ENCODE measurements at regions not wholly inside any gene's neighbourhood (a gene's known extent, or its start where the extent isn't known, plus 50 kb on each side); places are given as distances from the start of the nearest gene placed in this dataset.
A peak's percentile ranks its signal among the peaks of the same experiment; 100 is the strongest.
"Not testable (repeated sequence)": the region's sequence is repeated elsewhere in the genome, so short reads cannot be mapped to it uniquely, and the experiment has no call there.

GRCh38 chr5:36409711-36410110 is 108.0 kb upstream of the RANBP3L start:
- not testable (repeated sequence) for H2BK15ac ChIP-seq (replicated peaks; ENCODE audit: low read depth); H3K27me3 ChIP-seq (ENCODE audit: insufficient read depth, low read length, poor library complexity); H2BK5ac ChIP-seq (ENCODE audit: low read length); H3K9ac ChIP-seq (ENCODE audit: low read length); H3K79me1 ChIP-seq (ENCODE audit: low read length); H3K23ac ChIP-seq (ENCODE audit: low read length); H3K4me1 ChIP-seq (ENCODE audit: control insufficient read depth, low read depth, low read length); DNase-seq; H2AK5ac ChIP-seq (ENCODE audit: low read length); H3K79me2 ChIP-seq (ENCODE audit: control insufficient read depth, insufficient read depth, low read length); H3K36me3 ChIP-seq (ENCODE audit: control insufficient read depth, insufficient read depth, low read length); H3K56ac ChIP-seq (ENCODE audit: low read length); H3K18ac ChIP-seq (ENCODE audit: low read length); H4K8ac ChIP-seq (ENCODE audit: low read depth, low read length); H3K27ac ChIP-seq (ENCODE audit: low read depth, low read length); H2BK120ac ChIP-seq (ENCODE audit: low read depth, low read length); H3K4me3 ChIP-seq (ENCODE audit: low read length); H3K4ac ChIP-seq (ENCODE audit: low read depth, low read length); H4K5ac ChIP-seq (ENCODE audit: low read length); H3K4me2 ChIP-seq (ENCODE audit: low read length)

DNA sequence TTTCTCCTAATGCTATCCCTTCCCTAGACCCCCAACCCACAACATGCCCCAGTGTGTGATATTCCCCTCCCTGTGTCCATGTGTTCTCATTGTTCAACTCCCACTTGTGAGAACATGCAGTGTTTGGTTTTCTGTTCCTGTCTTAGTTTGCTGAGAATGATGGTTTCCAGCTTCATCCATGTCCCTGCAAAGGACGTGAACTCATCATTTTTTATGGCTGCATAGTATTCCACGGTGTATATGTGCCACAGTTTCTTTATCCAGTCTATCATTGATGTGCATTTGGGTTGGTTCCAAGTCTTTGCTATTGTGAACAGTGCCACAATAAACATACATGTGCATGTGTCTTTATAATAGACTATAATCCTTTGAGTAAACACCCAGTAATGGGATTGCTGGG is 109.0 kb upstream of the RANBP3L start:
- not testable (repeated sequence) for H3K56ac ChIP-seq (ENCODE audit: low read length); H3K9ac ChIP-seq (ENCODE audit: low read length); H3K79me1 ChIP-seq (ENCODE audit: low read length); H3K36me3 ChIP-seq (ENCODE audit: control insufficient read depth, insufficient read depth, low read length); DNase-seq; H2AK5ac ChIP-seq (ENCODE audit: low read length); H3K27me3 ChIP-seq (ENCODE audit: insufficient read depth, low read length, poor library complexity); H3K4ac ChIP-seq (ENCODE audit: low read depth, low read length); H3K79me2 ChIP-seq (ENCODE audit: control insufficient read depth, insufficient read depth, low read length); H2BK120ac ChIP-seq (ENCODE audit: low read depth, low read length); H2BK15ac ChIP-seq (replicated peaks; ENCODE audit: low read depth); H3K4me3 ChIP-seq (ENCODE audit: low read length); H3K18ac ChIP-seq (ENCODE audit: low read length); H3K23ac ChIP-seq (ENCODE audit: low read length); H4K5ac ChIP-seq (ENCODE audit: low read length); H3K4me1 ChIP-seq (ENCODE audit: control insufficient read depth, low read depth, low read length); H2BK5ac ChIP-seq (ENCODE audit: low read length); H4K8ac ChIP-seq (ENCODE audit: low read depth, low read length); H3K4me2 ChIP-seq (ENCODE audit: low read length); H3K27ac ChIP-seq (ENCODE audit: low read depth, low read length)
- no CpG with 5 or more reads among the region's 2 CpGs for WGBS (ENCODE audit: extremely low coverage, insufficient coverage, low lambda C conversion rate)

GRCh38 chr5:36414869-36415282 is 113.2 kb upstream of the RANBP3L start:
- H3K4me1 ChIP-seq (ENCODE audit: control insufficient read depth, low read depth, low read length), result peaks cover 20% of the 10 kb centered on the region
- no peaks in the 10 kb centered on the region for H3K36me3 ChIP-seq (ENCODE audit: control insufficient read depth, insufficient read depth, low read length)
- no peak overlapping the region for H4K5ac ChIP-seq (ENCODE audit: low read length)
- no peak overlapping the region for H3K4me2 ChIP-seq (ENCODE audit: low read length)
- WGBS (ENCODE audit: extremely low coverage, insufficient coverage, low lambda C conversion rate), result no CpG with 5 or more reads among the region's 3 CpGs
- H2BK120ac ChIP-seq (ENCODE audit: low read depth, low read length), result peak overlapping the region; percentile 12
- H2AK5ac ChIP-seq (ENCODE audit: low read length), result no peak overlapping the region
- no peak overlapping the region for H2BK5ac ChIP-seq (ENCODE audit: low read length)
- no peak overlapping the region for H3K4me3 ChIP-seq (ENCODE audit: low read length)
- H3K18ac ChIP-seq (ENCODE audit: low read length), result no peak overlapping the region
- no peak overlapping the region for H3K4ac ChIP-seq (ENCODE audit: low read depth, low read length)
- H3K23ac ChIP-seq (ENCODE audit: low read length), result no peak overlapping the region
- H2BK15ac ChIP-seq (replicated peaks; ENCODE audit: low read depth), result no peak overlapping the region
- no peak overlapping the region for H3K56ac ChIP-seq (ENCODE audit: low read length)
- H3K27me3 ChIP-seq (ENCODE audit: insufficient read depth, low read length, poor library complexity), result peaks cover 2% of the 10 kb centered on the region
- no peaks in the 10 kb centered on the region for H3K79me1 ChIP-seq (ENCODE audit: low read length)
- no peak overlapping the region for H3K9ac ChIP-seq (ENCODE audit: low read length)
- no peaks in the 10 kb centered on the region for H3K79me2 ChIP-seq (ENCODE audit: control insufficient read depth, insufficient read depth, low read length)
- DNase-seq, result peak; percentile 38
- H3K27ac ChIP-seq (ENCODE audit: low read depth, low read length), result no peak overlapping the region
- H4K8ac ChIP-seq (ENCODE audit: low read depth, low read length), result no peak overlapping the region

DNA sequence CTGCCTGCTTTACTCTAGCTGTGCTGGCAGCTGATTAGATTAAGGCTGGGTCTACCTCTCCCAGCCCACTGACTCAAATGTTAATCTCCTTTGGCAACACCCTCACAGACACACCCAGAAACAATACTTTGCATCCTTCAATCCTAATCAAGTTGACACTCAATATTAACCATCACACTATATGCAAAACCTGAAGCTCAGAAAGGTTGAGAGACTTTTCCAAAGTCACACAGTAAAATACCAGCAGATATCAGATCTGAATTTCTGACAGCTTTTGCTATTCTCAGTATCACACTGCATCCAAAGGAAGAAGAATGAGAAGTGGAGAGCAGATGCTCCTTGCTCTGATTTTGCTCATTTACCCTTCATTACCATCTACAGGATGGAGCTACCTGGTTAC is 114.9 kb upstream of the RANBP3L start:
- no peak overlapping the region for H3K18ac ChIP-seq (ENCODE audit: low read length)

DNA sequence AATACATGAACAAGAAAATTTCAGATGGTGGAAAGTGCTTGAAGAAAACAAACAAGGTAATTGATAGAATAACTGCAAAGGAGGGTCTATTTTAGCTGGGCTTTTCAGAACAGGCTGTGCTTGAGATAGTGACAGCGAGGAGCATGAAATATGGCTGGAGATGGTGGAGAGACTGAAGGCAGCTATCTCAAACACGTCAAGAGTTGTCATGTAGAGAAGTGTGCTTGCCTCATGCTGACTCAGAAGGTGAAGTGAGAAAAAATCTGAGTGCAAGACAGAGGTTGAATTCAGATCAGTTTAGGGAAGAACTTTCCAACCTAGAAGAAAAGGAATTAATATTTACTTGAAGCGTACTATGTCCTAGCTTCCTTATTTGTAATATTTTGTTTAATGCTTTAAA is 115.5 kb upstream of the RANBP3L start:
- peak; percentile 74 for DNase-seq
- no peaks in the 10 kb centered on the region for H3K79me1 ChIP-seq (ENCODE audit: low read length)
- H3K4me1 ChIP-seq (ENCODE audit: control insufficient read depth, low read depth, low read length), result peaks cover 20% of the 10 kb centered on the region
- no peak overlapping the region for H3K9ac ChIP-seq (ENCODE audit: low read length)
- H3K4me2 ChIP-seq (ENCODE audit: low read length), result no peak overlapping the region
- no peak overlapping the region for H3K4me3 ChIP-seq (ENCODE audit: low read length)
- H4K8ac ChIP-seq (ENCODE audit: low read depth, low read length), result no peak overlapping the region
- H3K36me3 ChIP-seq (ENCODE audit: control insufficient read depth, insufficient read depth, low read length), result no peaks in the 10 kb centered on the region
- no peak overlapping the region for H3K27ac ChIP-seq (ENCODE audit: low read depth, low read length)
- H2BK15ac ChIP-seq (replicated peaks; ENCODE audit: low read depth), result peak overlapping the region; percentile 64
- no peak overlapping the region for H3K4ac ChIP-seq (ENCODE audit: low read depth, low read length)
- H3K18ac ChIP-seq (ENCODE audit: low read length), result no peak overlapping the region
- no peaks in the 10 kb centered on the region for H3K79me2 ChIP-seq (ENCODE audit: control insufficient read depth, insufficient read depth, low read length)
- no peak overlapping the region for H3K23ac ChIP-seq (ENCODE audit: low read length)
- H2AK5ac ChIP-seq (ENCODE audit: low read length), result no peak overlapping the region
- peaks cover 2% of the 10 kb centered on the region for H3K27me3 ChIP-seq (ENCODE audit: insufficient read depth, low read length, poor library complexity)
- H2BK5ac ChIP-seq (ENCODE audit: low read length), result no peak overlapping the region
- H4K5ac ChIP-seq (ENCODE audit: low read length), result no peak overlapping the region
- no CpG with 5 or more reads among the region's 3 CpGs for WGBS (ENCODE audit: extremely low coverage, insufficient coverage, low lambda C conversion rate)
- no peak overlapping the region for H3K56ac ChIP-seq (ENCODE audit: low read length)
- H2BK120ac ChIP-seq (ENCODE audit: low read depth, low read length), result no peak overlapping the region

More for the DNA sequence above, 114.9 kb upstream of the RANBP3L start:
- no peak overlapping the region for H3K23ac ChIP-seq (ENCODE audit: low read length)
- no peak overlapping the region for H3K4me3 ChIP-seq (ENCODE audit: low read length)
- no peak overlapping the region for H2BK120ac ChIP-seq (ENCODE audit: low read depth, low read length)
- H4K5ac ChIP-seq (ENCODE audit: low read length), result no peak overlapping the region
- H3K79me1 ChIP-seq (ENCODE audit: low read length), result no peaks in the 10 kb centered on the region
- H3K27ac ChIP-seq (ENCODE audit: low read depth, low read length), result no peak overlapping the region
- peak overlapping the region; percentile 6 for H4K8ac ChIP-seq (ENCODE audit: low read depth, low read length)
- H3K36me3 ChIP-seq (ENCODE audit: control insufficient read depth, insufficient read depth, low read length), result no peaks in the 10 kb centered on the region
- H2AK5ac ChIP-seq (ENCODE audit: low read length), result no peak overlapping the region
- H3K4me1 ChIP-seq (ENCODE audit: control insufficient read depth, low read depth, low read length), result peaks cover 20% of the 10 kb centered on the region
- H3K4ac ChIP-seq (ENCODE audit: low read depth, low read length), result no peak overlapping the region
- H2BK5ac ChIP-seq (ENCODE audit: low read length), result no peak overlapping the region
- peak overlapping the region; percentile 64 for H2BK15ac ChIP-seq (replicated peaks; ENCODE audit: low read depth)
- H3K27me3 ChIP-seq (ENCODE audit: insufficient read depth, low read length, poor library complexity), result peaks cover 2% of the 10 kb centered on the region
- no peak overlapping the region for H3K9ac ChIP-seq (ENCODE audit: low read length)
- H3K79me2 ChIP-seq (ENCODE audit: control insufficient read depth, insufficient read depth, low read length), result no peaks in the 10 kb centered on the region
- no peak for DNase-seq
- no peak overlapping the region for H3K56ac ChIP-seq (ENCODE audit: low read length)
- no peak overlapping the region for H3K4me2 ChIP-seq (ENCODE audit: low read length)

- Histone ChIP-seq H3K4ac (ENCODE audit: low read depth, low read length) (no peak overlapping the region), H3K27me3 (ENCODE audit: insufficient read depth, low read length, poor library complexity) (peaks cover 2% of the 10 kb centered on the region), H3K4me1 (ENCODE audit: control insufficient read depth, low read depth, low read length) (peaks cover 20% of the 10 kb centered on the region), H2BK15ac (replicated peaks; ENCODE audit: low read depth) (no peak overlapping the region), H2AK5ac (ENCODE audit: low read length) (no peak overlapping the region), H3K56ac (ENCODE audit: low read length) (no peak overlapping the region), H2BK120ac (ENCODE audit: low read depth, low read length) (no peak overlapping the region), H3K27ac (ENCODE audit: low read depth, low read length) (peak overlapping the region; percentile 30), H3K79me1 (ENCODE audit: low read length) (no peaks in the 10 kb centered on the region), H4K5ac (ENCODE audit: low read length) (no peak overlapping the region), H3K9ac (ENCODE audit: low read length) (no peak overlapping the region), H3K23ac (ENCODE audit: low read length) (no peak overlapping the region), H3K36me3 (ENCODE audit: control insufficient read depth, insufficient read depth, low read length) (no peaks in the 10 kb centered on the region), H2BK5ac (ENCODE audit: low read length) (no peak overlapping the region), H3K18ac (ENCODE audit: low read length) (no peak overlapping the region), H3K79me2 (ENCODE audit: control insufficient read depth, insufficient read depth, low read length) (no peaks in the 10 kb centered on the region), H4K8ac (ENCODE audit: low read depth, low read length) (no peak overlapping the region), H3K4me3 (ENCODE audit: low read length) (no peak overlapping the region), H3K4me2 (ENCODE audit: low read length) (no peak overlapping the region)
- WGBS (ENCODE audit: extremely low coverage, insufficient coverage, low lambda C conversion rate), result no CpG with 5 or more reads among the region's 4 CpGs
- DNase-seq, result peak; percentile 96
Observed at GRCh38 chr5:36417668-36418067, 116.0 kb upstream of the RANBP3L start.

Data from mesendoderm (in vitro differentiated cells).